ENCODE measurements at regions not wholly inside any gene's neighbourhood (a gene's known extent, or its start where the extent isn't known, plus 50 kb on each side); places are given as distances from the start of the nearest gene placed in this dataset.

GRCh38 chr6:153251326-153251725 is 120.2 kb upstream of the RGS17 start:
- DNase-seq (ENCODE audit: low spot score): no peak

- no peak for DNase-seq (ENCODE audit: low spot score)
Observed at GRCh38 chr6:153237670-153238069, 106.6 kb upstream of the RGS17 start.

GRCh38 chr6:153231048-153231646 is 100.1 kb upstream of the RGS17 start:
- DNase-seq (ENCODE audit: low spot score): peak; percentile 60

- DNase-seq (ENCODE audit: low spot score): no peak
Observed at GRCh38 chr6:153218184-153218792, 87.2 kb upstream of the RGS17 start.

- DNase-seq (ENCODE audit: low spot score): no peak
Observed at GRCh38 chr6:153216789-153217188, 85.7 kb upstream of the RGS17 start.

GRCh38 chr6:153215242-153215641 is 84.2 kb upstream of the RGS17 start:
- DNase-seq (ENCODE audit: low spot score): no peak

- no peak for DNase-seq (ENCODE audit: low spot score)
Observed at GRCh38 chr6:153214436-153214835, 83.4 kb upstream of the RGS17 start.

- no peak for DNase-seq (ENCODE audit: low spot score)
Observed at GRCh38 chr6:153210083-153210482, 79.0 kb upstream of the RGS17 start.

GRCh38 chr6:153208706-153209105 is 77.6 kb upstream of the RGS17 start:
- DNase-seq (ENCODE audit: low spot score): no peak

GRCh38 chr6:153207617-153208016 is 76.5 kb upstream of the RGS17 start:
- DNase-seq (ENCODE audit: low spot score): no peak

GRCh38 chr6:153207006-153207405 is 75.9 kb upstream of the RGS17 start:
- DNase-seq (ENCODE audit: low spot score): no peak

- no peak for DNase-seq (ENCODE audit: low spot score)
Observed at GRCh38 chr6:153192943-153193885, 62.1 kb upstream of the RGS17 start.

GRCh38 chr6:153183925-153184324 is 52.8 kb upstream of the RGS17 start:
- no peak for DNase-seq (ENCODE audit: low spot score)

Data from mucosa of gallbladder (tissue), 1 donor.